ENCODE measurements at regions not wholly inside any gene's neighbourhood (a gene's known extent, or its start where the extent isn't known, plus 50 kb on each side); places are given as distances from the start of the nearest gene placed in this dataset.

DNA sequence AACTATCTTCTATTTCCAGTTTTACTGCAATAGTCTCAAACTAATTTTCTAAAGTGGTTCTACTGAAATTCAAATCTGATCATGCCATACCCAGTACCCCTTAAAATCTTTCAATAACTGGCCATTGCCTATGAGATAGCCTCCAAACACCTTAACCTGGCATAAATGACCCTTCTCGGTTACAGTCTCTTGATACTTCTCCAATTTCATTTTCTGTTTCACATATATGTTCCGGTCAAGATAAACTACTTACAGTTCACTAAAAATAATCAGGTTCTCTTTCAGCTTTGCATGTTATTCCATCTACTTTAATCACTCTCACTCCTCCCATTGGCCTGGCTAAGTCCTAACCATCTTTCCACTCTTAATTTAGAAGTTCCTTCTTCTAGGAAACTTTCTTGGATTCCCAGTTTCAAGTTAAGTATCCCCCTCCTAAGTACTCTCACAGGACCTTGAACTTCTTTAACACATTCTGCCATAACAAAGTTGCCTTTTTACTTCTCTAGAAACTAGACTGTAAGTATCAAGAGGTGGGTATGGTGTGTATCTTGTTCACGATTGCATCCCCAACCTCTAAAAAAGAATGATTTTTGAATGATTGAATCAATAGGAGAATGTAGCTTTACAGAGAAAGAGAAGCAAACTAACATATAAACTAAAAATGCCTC is 110.2 kb upstream of the RBBP8 start:
- H2AFZ ChIP-seq (replicated peaks) = no peak overlapping the region
- H3K4me1 Mint-ChIP-seq = peaks cover 13% of the 10 kb centered on the region
- no peaks in the 10 kb centered on the region for H3K36me3 Mint-ChIP-seq
- H3K4me2 ChIP-seq = peak overlapping the region; percentile 64
- no peak for DNase-seq (ENCODE audit: low spot score)
- H3K4me3 Mint-ChIP-seq = no peak overlapping the region
- no peaks in the 10 kb centered on the region for H3K9me3 ChIP-seq (ENCODE audit: low read depth)
- H3K36me3 ChIP-seq = no peaks in the 10 kb centered on the region
- no peaks in the 10 kb centered on the region for H3K27me3 ChIP-seq
- H3K9me3 Mint-ChIP-seq = no peaks in the 10 kb centered on the region
- no peaks in the 10 kb centered on the region for H3K27me3 Mint-ChIP-seq (ENCODE audit: insufficient read depth, low read depth)
- H3K4me1 ChIP-seq = peaks cover 19% of the 10 kb centered on the region
- peaks cover 17% of the 10 kb centered on the region for H3F3A ChIP-seq (ENCODE audit: low read depth)
- H3K4me3 ChIP-seq = no peak overlapping the region
- H3K9ac ChIP-seq = no peak overlapping the region
- TF ChIP-seq EZH2 (IDR thresholded peaks at IDR 0.05) (no peak), EZH2phosphoT487 (IDR thresholded peaks at IDR 0.05) (no peak)
- TF ChIP-seq, protein P1, sequence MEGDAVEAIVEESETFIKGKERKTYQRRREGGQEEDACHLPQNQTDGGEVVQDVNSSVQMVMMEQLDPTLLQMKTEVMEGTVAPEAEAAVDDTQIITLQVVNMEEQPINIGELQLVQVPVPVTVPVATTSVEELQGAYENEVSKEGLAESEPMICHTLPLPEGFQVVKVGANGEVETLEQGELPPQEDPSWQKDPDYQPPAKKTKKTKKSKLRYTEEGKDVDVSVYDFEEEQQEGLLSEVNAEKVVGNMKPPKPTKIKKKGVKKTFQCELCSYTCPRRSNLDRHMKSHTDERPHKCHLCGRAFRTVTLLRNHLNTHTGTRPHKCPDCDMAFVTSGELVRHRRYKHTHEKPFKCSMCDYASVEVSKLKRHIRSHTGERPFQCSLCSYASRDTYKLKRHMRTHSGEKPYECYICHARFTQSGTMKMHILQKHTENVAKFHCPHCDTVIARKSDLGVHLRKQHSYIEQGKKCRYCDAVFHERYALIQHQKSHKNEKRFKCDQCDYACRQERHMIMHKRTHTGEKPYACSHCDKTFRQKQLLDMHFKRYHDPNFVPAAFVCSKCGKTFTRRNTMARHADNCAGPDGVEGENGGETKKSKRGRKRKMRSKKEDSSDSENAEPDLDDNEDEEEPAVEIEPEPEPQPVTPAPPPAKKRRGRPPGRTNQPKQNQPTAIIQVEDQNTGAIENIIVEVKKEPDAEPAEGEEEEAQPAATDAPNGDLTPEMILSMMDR (IDR thresholded peaks at IDR 0.05) = no peak
- H3K27ac Mint-ChIP-seq = no peak overlapping the region
- H3K27ac ChIP-seq = no peak overlapping the region
- H3K79me2 ChIP-seq (ENCODE audit: low read depth) = no peaks in the 10 kb centered on the region
- H4K20me1 ChIP-seq (ENCODE audit: low read depth) = no peaks in the 10 kb centered on the region

DNA sequence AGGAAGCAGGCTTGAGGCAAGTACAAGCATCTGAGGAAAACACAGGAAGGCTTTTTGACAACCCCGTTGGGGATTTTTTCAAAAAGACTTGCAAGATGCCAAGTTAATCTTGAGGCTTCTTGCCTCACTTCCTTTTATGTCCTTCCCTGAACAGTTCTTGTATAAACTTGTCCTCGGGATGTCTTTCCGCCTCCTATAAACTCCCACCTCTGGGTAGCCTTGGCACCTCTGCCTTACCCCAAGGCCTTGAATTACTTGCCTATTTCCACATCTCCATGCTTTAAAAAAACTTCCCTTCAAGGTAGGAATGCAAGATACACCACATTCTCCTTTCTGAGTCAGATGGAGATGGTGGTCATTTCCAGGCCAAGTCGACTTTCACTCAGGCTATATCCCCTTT is 106.4 kb upstream of the RBBP8 start:
- Histone ChIP-seq H2AFZ (replicated peaks) (no peak overlapping the region), H3K4me1 (peaks cover 16% of the 10 kb centered on the region), H3K4me2 (no peak overlapping the region), H3K27me3 (no peaks in the 10 kb centered on the region), H3K36me3 (no peaks in the 10 kb centered on the region), H3K9me3 (ENCODE audit: low read depth) (no peaks in the 10 kb centered on the region), H3K4me3 (no peak overlapping the region), H3K27ac (no peak overlapping the region), H4K20me1 (ENCODE audit: low read depth) (no peaks in the 10 kb centered on the region), H3F3A (ENCODE audit: low read depth) (peaks cover 12% of the 10 kb centered on the region), H3K79me2 (ENCODE audit: low read depth) (no peaks in the 10 kb centered on the region), H3K9ac (no peak overlapping the region)
- no peak overlapping the region for H3K27ac Mint-ChIP-seq
- no peak for DNase-seq (ENCODE audit: low spot score)
- no peaks in the 10 kb centered on the region for H3K36me3 Mint-ChIP-seq
- peaks cover 17% of the 10 kb centered on the region for H3K4me1 Mint-ChIP-seq
- H3K27me3 Mint-ChIP-seq (ENCODE audit: insufficient read depth, low read depth) = no peaks in the 10 kb centered on the region
- H3K4me3 Mint-ChIP-seq = no peak overlapping the region
- no peaks in the 10 kb centered on the region for H3K9me3 Mint-ChIP-seq
- TF ChIP-seq EZH2 (IDR thresholded peaks at IDR 0.05) = no peak
- TF ChIP-seq, protein P1 (IDR thresholded peaks at IDR 0.05) = no peak
- no peak for TF ChIP-seq EZH2phosphoT487 (IDR thresholded peaks at IDR 0.05)

DNA sequence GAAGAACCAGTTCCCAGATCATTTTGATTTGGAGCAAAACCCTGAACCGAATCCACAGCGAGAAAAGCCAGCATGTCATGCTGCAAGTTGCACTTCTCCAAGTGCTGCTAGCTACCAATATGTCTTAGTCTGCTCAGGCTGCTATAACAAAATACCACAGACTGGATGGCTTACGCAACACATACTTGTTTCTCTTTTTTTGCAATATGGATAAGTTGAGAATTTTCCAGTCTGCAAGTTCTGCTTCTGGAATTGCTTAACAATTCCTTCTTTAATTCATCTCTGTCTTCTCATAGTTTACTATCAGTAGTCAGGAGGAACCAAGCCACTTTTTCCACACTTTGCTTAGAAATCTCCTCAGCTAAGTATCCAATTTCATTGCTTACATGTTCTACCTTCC is 105.9 kb upstream of the RBBP8 start:
- no peak overlapping the region for H3K4me3 Mint-ChIP-seq
- H3F3A ChIP-seq (ENCODE audit: low read depth) = peaks cover 7% of the 10 kb centered on the region
- TF ChIP-seq, protein P1 (IDR thresholded peaks at IDR 0.05) = no peak
- TF ChIP-seq EZH2phosphoT487 (IDR thresholded peaks at IDR 0.05) (no peak), EZH2 (IDR thresholded peaks at IDR 0.05) (no peak)
- H3K36me3 ChIP-seq = no peaks in the 10 kb centered on the region
- H3K9me3 Mint-ChIP-seq = no peaks in the 10 kb centered on the region
- peaks cover 11% of the 10 kb centered on the region for H3K4me1 ChIP-seq
- no peaks in the 10 kb centered on the region for H3K9me3 ChIP-seq (ENCODE audit: low read depth)
- no peak overlapping the region for H3K4me2 ChIP-seq
- DNase-seq (ENCODE audit: low spot score) = no peak
- no peaks in the 10 kb centered on the region for H3K27me3 Mint-ChIP-seq (ENCODE audit: insufficient read depth, low read depth)
- no peaks in the 10 kb centered on the region for H3K27me3 ChIP-seq
- H3K79me2 ChIP-seq (ENCODE audit: low read depth) = no peaks in the 10 kb centered on the region
- no peak overlapping the region for H2AFZ ChIP-seq (replicated peaks)
- no peak overlapping the region for H3K27ac Mint-ChIP-seq
- H3K4me3 ChIP-seq = no peak overlapping the region
- no peaks in the 10 kb centered on the region for H3K36me3 Mint-ChIP-seq
- H4K20me1 ChIP-seq (ENCODE audit: low read depth) = no peaks in the 10 kb centered on the region
- H3K4me1 Mint-ChIP-seq = peaks cover 18% of the 10 kb centered on the region
- H3K9ac ChIP-seq = no peak overlapping the region
- H3K27ac ChIP-seq = no peak overlapping the region
